ENCODE measurements at regions not wholly inside any gene's neighbourhood (a gene's known extent, or its start where the extent isn't known, plus 50 kb on each side); places are given as distances from the start of the nearest gene placed in this dataset.
A peak's percentile ranks its signal among the peaks of the same experiment; 100 is the strongest.

DNA sequence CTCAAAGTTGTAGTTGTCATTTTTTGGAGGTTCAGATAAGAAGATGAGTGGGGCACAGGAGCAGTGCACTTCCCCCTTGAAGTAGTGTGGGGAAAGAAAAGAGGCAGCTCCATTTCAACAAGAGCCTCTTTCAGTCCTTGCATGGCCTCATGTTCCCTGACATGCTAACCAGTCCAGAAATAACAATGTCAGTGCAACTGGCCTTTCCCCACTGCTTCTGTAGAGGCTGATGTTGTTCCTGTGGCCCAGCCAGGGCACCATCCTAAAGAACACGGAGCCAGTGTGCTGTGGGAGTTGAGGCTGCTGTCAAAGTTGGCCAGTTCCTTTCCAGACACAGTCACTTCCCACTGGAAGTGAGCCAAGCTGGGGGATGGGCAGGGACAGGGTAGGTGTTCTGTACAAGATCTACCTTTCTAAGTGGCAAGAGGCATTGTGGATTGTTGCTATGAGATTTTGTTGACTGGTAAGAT is 77.7 kb upstream of the SLC38A2 start:
- H3K9me3 ChIP-seq (ENCODE audit: control insufficient read depth in 2 of 3, insufficient read depth in 1 of 3, low read length in 3 of 3) = no peaks in the 10 kb centered on the region
- H3K4me1 ChIP-seq (ENCODE audit: control insufficient read depth in 2 of 3, insufficient read depth in 2 of 3, low read depth in 1 of 3, low read length in 3 of 3) = peaks cover 7 to 11% (median 8%) of the 10 kb centered on the region in 3 donors
- H3K27me3 ChIP-seq (ENCODE audit: control insufficient read depth, insufficient read depth, low read length) = no peaks in the 10 kb centered on the region
- no peak overlapping the region for H3K27ac ChIP-seq (ENCODE audit: low read depth in 2 of 2, low read length in 2 of 2)
- DNase-seq = peak in 3 of 5 donors; percentile 58 to 90 (median 58)
- FAIRE-seq = no peak
- no peaks in the 10 kb centered on the region for H3K36me3 ChIP-seq (ENCODE audit: control insufficient read depth in 2 of 3, insufficient read depth in 3 of 3, low read length in 3 of 3)
- no peak overlapping the region for H3K9ac ChIP-seq (ENCODE audit: low read length in 3 of 3)
- H3K4me3 ChIP-seq (ENCODE audit: low read length in 3 of 3) = no peak overlapping the region
- TF ChIP-seq, protein P1, sequence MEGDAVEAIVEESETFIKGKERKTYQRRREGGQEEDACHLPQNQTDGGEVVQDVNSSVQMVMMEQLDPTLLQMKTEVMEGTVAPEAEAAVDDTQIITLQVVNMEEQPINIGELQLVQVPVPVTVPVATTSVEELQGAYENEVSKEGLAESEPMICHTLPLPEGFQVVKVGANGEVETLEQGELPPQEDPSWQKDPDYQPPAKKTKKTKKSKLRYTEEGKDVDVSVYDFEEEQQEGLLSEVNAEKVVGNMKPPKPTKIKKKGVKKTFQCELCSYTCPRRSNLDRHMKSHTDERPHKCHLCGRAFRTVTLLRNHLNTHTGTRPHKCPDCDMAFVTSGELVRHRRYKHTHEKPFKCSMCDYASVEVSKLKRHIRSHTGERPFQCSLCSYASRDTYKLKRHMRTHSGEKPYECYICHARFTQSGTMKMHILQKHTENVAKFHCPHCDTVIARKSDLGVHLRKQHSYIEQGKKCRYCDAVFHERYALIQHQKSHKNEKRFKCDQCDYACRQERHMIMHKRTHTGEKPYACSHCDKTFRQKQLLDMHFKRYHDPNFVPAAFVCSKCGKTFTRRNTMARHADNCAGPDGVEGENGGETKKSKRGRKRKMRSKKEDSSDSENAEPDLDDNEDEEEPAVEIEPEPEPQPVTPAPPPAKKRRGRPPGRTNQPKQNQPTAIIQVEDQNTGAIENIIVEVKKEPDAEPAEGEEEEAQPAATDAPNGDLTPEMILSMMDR (IDR thresholded peaks at IDR 0.05; ENCODE audit: borderline replicate concordance, extremely low read depth, insufficient read depth) = no peak
- intact Hi-C loops (cut with DNase I) = no loop called here

GRCh38 chr12:46449856-46450255 is 77.3 kb upstream of the SLC38A2 start:
- Histone ChIP-seq H3K4me3 (ENCODE audit: low read length in 3 of 3) (no peak overlapping the region), H3K27me3 (ENCODE audit: control insufficient read depth, insufficient read depth, low read length) (no peaks in the 10 kb centered on the region), H3K4me1 (ENCODE audit: control insufficient read depth in 2 of 3, insufficient read depth in 2 of 3, low read depth in 1 of 3, low read length in 3 of 3) (peaks cover 8 to 14% (median 9%) of the 10 kb centered on the region in 3 donors), H3K9me3 (ENCODE audit: control insufficient read depth in 2 of 3, insufficient read depth in 1 of 3, low read length in 3 of 3) (no peaks in the 10 kb centered on the region), H3K36me3 (ENCODE audit: control insufficient read depth in 2 of 3, insufficient read depth in 3 of 3, low read length in 3 of 3) (no peaks in the 10 kb centered on the region), H3K27ac (ENCODE audit: low read depth in 2 of 2, low read length in 2 of 2) (no peak overlapping the region), H3K9ac (ENCODE audit: low read length in 3 of 3) (no peak overlapping the region)
- FAIRE-seq (no peak), DNase-seq (no peak)
- TF ChIP-seq, protein P1 (IDR thresholded peaks at IDR 0.05; ENCODE audit: borderline replicate concordance, extremely low read depth, insufficient read depth) = no peak
- intact Hi-C loops (cut with DNase I) = no loop called here

DNA sequence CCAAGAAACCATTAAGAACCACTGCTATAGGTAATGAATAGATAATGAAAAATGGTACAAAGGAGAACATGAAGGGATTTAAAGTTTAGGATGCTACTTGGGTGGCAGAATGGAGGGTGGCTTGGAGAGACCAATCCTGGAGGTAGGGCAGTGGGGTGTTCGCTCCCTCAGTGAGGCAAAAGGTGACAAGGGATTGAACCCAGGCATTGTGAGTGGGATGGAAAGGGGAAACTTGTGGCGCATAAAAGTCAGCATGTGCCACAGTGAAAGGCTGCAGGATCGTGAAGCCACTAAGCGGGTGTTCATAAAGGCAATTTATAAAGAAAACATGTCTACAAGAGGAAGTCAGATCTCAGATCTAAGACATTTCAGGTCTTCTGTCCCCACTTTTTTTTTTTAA is 76.7 kb upstream of the SLC38A2 start:
- Histone ChIP-seq H3K36me3 (ENCODE audit: control insufficient read depth in 2 of 3, insufficient read depth in 3 of 3, low read length in 3 of 3) (no peaks in the 10 kb centered on the region), H3K9me3 (ENCODE audit: control insufficient read depth in 2 of 3, insufficient read depth in 1 of 3, low read length in 3 of 3) (no peaks in the 10 kb centered on the region), H3K4me1 (ENCODE audit: control insufficient read depth in 2 of 3, insufficient read depth in 2 of 3, low read depth in 1 of 3, low read length in 3 of 3) (peaks cover 8 to 15% (median 11%) of the 10 kb centered on the region in 3 donors), H3K9ac (ENCODE audit: low read length in 3 of 3) (no peak overlapping the region), H3K27ac (ENCODE audit: low read depth in 2 of 2, low read length in 2 of 2) (no peak overlapping the region), H3K4me3 (ENCODE audit: low read length in 3 of 3) (no peak overlapping the region), H3K27me3 (ENCODE audit: control insufficient read depth, insufficient read depth, low read length) (no peaks in the 10 kb centered on the region)
- no peak for DNase-seq
- FAIRE-seq = no peak
- TF ChIP-seq, protein P1 (IDR thresholded peaks at IDR 0.05; ENCODE audit: borderline replicate concordance, extremely low read depth, insufficient read depth) = no peak
- intact Hi-C loops (cut with DNase I) = no loop called here

DNA sequence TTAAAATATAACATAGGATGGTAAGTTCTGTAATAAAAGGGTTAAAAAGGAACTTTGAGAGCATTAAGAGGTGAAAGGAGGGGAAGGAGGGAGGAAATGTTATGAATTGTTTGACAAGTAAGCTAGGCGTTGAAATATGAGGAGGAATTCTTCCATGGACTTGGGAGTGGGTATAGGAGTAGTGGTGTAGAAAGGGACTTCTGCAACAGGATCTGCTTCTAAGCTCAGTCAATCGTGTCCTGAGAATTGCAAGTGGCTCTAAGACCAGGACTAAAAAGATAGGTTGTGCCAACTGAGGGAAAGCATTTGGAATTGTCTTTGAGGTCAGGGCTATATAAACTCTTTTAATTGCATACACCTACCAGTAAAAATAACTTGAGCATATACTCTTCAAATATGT is 74.1 kb upstream of the SLC38A2 start:
- no peak overlapping the region for H3K27ac ChIP-seq (ENCODE audit: low read depth in 2 of 2, low read length in 2 of 2)
- intact Hi-C loops (cut with DNase I) = no loop called here
- no peaks in the 10 kb centered on the region for H3K36me3 ChIP-seq (ENCODE audit: control insufficient read depth in 2 of 3, insufficient read depth in 3 of 3, low read length in 3 of 3)
- no peak overlapping the region for H3K4me3 ChIP-seq (ENCODE audit: low read length in 3 of 3)
- no peaks in the 10 kb centered on the region for H3K27me3 ChIP-seq (ENCODE audit: control insufficient read depth, insufficient read depth, low read length)
- no peak for FAIRE-seq
- H3K4me1 ChIP-seq (ENCODE audit: control insufficient read depth in 2 of 3, insufficient read depth in 2 of 3, low read depth in 1 of 3, low read length in 3 of 3) = peaks cover 8 to 15% (median 11%) of the 10 kb centered on the region in 3 donors
- H3K9me3 ChIP-seq (ENCODE audit: control insufficient read depth in 2 of 3, insufficient read depth in 1 of 3, low read length in 3 of 3) = no peaks in the 10 kb centered on the region
- TF ChIP-seq, protein P1 (IDR thresholded peaks at IDR 0.05; ENCODE audit: borderline replicate concordance, extremely low read depth, insufficient read depth) = no peak
- H3K9ac ChIP-seq (ENCODE audit: low read length in 3 of 3) = no peak overlapping the region
- peak in 3 of 5 donors; percentile 24 to 88 (median 84) for DNase-seq

Measured in kidney (tissue), 13 donors.